Nephron (organoid): ENCODE measurements at regions not wholly inside any gene's neighbourhood (a gene's known extent, or its start where the extent isn't known, plus 50 kb on each side); places are given as distances from the start of the nearest gene placed in this dataset.

Experiments used
- H3K27ac Mint-ChIP-seq, 3 experiments: 2 replicates each; pipeline ENCODE4 v1.8.0; 2020; ENCODE audit warnings: mixed read lengths in 3 of 3, mild to moderate bottlenecking in 2 of 3, moderate library complexity in 1 of 3
- H3K27me3 Mint-ChIP-seq: 2 replicates; pipeline ENCODE4 v1.8.0; 2021; ENCODE audit warnings: low read depth, mild to moderate bottlenecking, moderate library complexity, mixed read lengths
- H3K36me3 Mint-ChIP-seq: 2 replicates; pipeline ENCODE4 v1.8.0; 2020; ENCODE audit warnings: low read depth, mixed read lengths
- H3K4me1 Mint-ChIP-seq: 2 replicates; pipeline ENCODE4 v1.8.0; 2020; ENCODE audit warnings: mixed read lengths
- H3K4me3 Mint-ChIP-seq, 3 experiments: 2 replicates each; pipeline ENCODE4 v1.8.0; 2020; ENCODE audit warnings: mild to moderate bottlenecking in 3 of 3, mixed read lengths in 3 of 3, moderate library complexity in 2 of 3
- H3K9me3 Mint-ChIP-seq: 2 replicates; pipeline ENCODE4 v1.8.0; 2020; ENCODE audit warnings: mixed read lengths
- TF ChIP-seq, protein P1 (sequence below), 3 experiments: fragments of 200-600 bp; sonication (generic); IDR thresholded peaks; one replicate each; pipeline ENCODE4 v1.5.0; 2021; ENCODE audit warnings: antibody characterized with exemption in 3 of 3; ENCODE audit not compliant: unreplicated experiment in 3 of 3

GRCh38 chr2:120565929-120566328 is 169.7 kb upstream of the GLI2 start:
- Mint-ChIP-seq H3K27me3 (peaks cover 79% of the 10 kb centered on the region), H3K4me3 (no peak overlapping the region), H3K4me1 (peaks cover 26% of the 10 kb centered on the region), H3K9me3 (no peaks in the 10 kb centered on the region), H3K36me3 (no peaks in the 10 kb centered on the region), H3K27ac (no peak overlapping the region)
- TF ChIP-seq, protein P1, sequence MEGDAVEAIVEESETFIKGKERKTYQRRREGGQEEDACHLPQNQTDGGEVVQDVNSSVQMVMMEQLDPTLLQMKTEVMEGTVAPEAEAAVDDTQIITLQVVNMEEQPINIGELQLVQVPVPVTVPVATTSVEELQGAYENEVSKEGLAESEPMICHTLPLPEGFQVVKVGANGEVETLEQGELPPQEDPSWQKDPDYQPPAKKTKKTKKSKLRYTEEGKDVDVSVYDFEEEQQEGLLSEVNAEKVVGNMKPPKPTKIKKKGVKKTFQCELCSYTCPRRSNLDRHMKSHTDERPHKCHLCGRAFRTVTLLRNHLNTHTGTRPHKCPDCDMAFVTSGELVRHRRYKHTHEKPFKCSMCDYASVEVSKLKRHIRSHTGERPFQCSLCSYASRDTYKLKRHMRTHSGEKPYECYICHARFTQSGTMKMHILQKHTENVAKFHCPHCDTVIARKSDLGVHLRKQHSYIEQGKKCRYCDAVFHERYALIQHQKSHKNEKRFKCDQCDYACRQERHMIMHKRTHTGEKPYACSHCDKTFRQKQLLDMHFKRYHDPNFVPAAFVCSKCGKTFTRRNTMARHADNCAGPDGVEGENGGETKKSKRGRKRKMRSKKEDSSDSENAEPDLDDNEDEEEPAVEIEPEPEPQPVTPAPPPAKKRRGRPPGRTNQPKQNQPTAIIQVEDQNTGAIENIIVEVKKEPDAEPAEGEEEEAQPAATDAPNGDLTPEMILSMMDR (IDR thresholded peaks at IDR 0.05; ENCODE audit: unreplicated experiment in 3 of 3): no peak

GRCh38 chr2:120566331-120567035 is 169.2 kb upstream of the GLI2 start:
- Mint-ChIP-seq H3K27me3 (peaks cover 80% of the 10 kb centered on the region), H3K27ac (no peak overlapping the region), H3K4me3 (no peak overlapping the region), H3K36me3 (no peaks in the 10 kb centered on the region), H3K9me3 (no peaks in the 10 kb centered on the region), H3K4me1 (peaks cover 26% of the 10 kb centered on the region)
- TF ChIP-seq, protein P1 (IDR thresholded peaks at IDR 0.05; ENCODE audit: unreplicated experiment in 3 of 3): no peak

DNA sequence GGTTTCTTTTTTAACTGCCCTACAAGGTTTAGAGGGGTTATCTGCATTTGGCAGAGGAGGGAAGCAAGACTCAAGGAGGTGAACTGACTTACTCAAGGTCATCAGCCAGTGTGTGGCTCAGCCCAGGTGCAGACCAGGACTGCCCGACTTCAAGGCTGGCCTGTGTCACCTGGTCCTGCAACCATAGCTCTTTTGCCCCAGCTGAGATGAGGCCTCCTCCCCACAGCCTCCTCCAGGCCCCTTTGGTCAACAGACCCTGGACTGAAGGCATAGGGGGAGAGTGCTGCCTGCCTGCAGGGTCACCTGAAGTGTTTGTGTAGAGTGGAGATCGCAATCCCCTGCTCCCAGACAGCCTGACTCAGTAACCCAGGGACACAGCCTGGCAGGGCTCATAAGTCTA is 168.5 kb upstream of the GLI2 start:
- Mint-ChIP-seq H3K4me3 (no peak overlapping the region), H3K27me3 (peaks cover 80% of the 10 kb centered on the region), H3K27ac (no peak overlapping the region), H3K9me3 (no peaks in the 10 kb centered on the region), H3K4me1 (peaks cover 26% of the 10 kb centered on the region), H3K36me3 (no peaks in the 10 kb centered on the region)
- TF ChIP-seq, protein P1 (IDR thresholded peaks at IDR 0.05; ENCODE audit: unreplicated experiment in 3 of 3): no peak

GRCh38 chr2:120568089-120568974 is 167.3 kb upstream of the GLI2 start:
- TF ChIP-seq, protein P1 (IDR thresholded peaks at IDR 0.05; ENCODE audit: unreplicated experiment in 3 of 3): no peak
- Mint-ChIP-seq H3K27ac (no peak overlapping the region), H3K9me3 (no peaks in the 10 kb centered on the region), H3K27me3 (peaks cover 80% of the 10 kb centered on the region), H3K36me3 (no peaks in the 10 kb centered on the region), H3K4me3 (no peak overlapping the region), H3K4me1 (peaks cover 26% of the 10 kb centered on the region)

DNA sequence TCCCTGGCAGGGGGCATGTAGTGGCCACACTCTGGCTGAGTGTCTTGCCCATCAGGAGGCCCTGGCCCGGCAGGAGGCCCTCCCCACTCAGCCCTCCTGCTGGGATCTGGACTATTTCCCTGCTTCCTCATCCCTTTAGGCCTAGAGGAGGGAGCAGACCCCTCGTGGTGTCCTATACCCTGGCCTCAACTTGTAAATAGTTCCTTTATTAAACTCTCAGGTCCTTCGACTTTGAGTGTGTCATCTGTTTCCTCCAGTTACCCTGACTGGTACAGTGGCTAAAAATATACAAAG is 166.7 kb upstream of the GLI2 start:
- Mint-ChIP-seq H3K4me3 (no peak overlapping the region), H3K36me3 (no peaks in the 10 kb centered on the region), H3K9me3 (no peaks in the 10 kb centered on the region), H3K27me3 (peaks cover 79% of the 10 kb centered on the region), H3K27ac (no peak overlapping the region), H3K4me1 (peaks cover 26% of the 10 kb centered on the region)
- TF ChIP-seq, protein P1 (IDR thresholded peaks at IDR 0.05; ENCODE audit: unreplicated experiment in 3 of 3): no peak
